ENCODE measurements at regions not wholly inside any gene's neighbourhood (a gene's known extent, or its start where the extent isn't known, plus 50 kb on each side); places are given as distances from the start of the nearest gene placed in this dataset.

DNA sequence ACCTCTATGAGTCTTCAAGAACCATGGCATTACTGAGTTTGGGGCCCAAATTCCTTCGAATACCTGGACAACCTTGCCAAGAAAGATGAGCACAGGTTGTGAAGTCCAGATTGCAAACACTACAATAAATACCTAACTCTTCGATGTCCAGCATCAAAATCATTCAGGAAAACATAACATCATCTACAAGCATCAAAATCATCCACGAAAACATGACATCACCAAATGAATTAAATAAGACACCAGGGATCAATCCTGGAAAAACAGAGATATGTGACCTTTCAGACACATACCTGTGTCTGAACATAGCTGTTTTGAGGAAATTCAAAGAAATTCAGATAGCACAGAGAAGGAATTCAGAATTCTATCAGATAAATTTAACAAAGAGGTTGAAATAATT, 262.0 kb upstream of the KITLG start:
- no peak for TF ChIP-seq POLR2AphosphoS5 (IDR thresholded peaks at IDR 0.05)
- TF ChIP-seq, protein P1, sequence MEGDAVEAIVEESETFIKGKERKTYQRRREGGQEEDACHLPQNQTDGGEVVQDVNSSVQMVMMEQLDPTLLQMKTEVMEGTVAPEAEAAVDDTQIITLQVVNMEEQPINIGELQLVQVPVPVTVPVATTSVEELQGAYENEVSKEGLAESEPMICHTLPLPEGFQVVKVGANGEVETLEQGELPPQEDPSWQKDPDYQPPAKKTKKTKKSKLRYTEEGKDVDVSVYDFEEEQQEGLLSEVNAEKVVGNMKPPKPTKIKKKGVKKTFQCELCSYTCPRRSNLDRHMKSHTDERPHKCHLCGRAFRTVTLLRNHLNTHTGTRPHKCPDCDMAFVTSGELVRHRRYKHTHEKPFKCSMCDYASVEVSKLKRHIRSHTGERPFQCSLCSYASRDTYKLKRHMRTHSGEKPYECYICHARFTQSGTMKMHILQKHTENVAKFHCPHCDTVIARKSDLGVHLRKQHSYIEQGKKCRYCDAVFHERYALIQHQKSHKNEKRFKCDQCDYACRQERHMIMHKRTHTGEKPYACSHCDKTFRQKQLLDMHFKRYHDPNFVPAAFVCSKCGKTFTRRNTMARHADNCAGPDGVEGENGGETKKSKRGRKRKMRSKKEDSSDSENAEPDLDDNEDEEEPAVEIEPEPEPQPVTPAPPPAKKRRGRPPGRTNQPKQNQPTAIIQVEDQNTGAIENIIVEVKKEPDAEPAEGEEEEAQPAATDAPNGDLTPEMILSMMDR (IDR thresholded peaks at IDR 0.05; ENCODE audit: poor library complexity, severe bottlenecking) = no peak
- no peak for TF ChIP-seq EP300 (conservative IDR thresholded peaks at IDR 0.05; ENCODE audit: poor library complexity, severe bottlenecking)
